Karpas-422 (cell line): ENCODE measurements at regions not wholly inside any gene's neighbourhood (a gene's known extent, or its start where the extent isn't known, plus 50 kb on each side); places are given as distances from the start of the nearest gene placed in this dataset.

Experiments used
- DNase-seq: peaks from one replicate; pipeline ENCODE4 v3.0.0-alpha.2; 2015
- H2AFZ ChIP-seq: fragments of 200-600 bp; sonication (generic); 2 replicates; pipeline ENCODE4 v1.6.1; 2014; ENCODE audit warnings: antibody characterized with exemption, low read length, mixed read lengths
- H3K27ac ChIP-seq: fragments of 200-600 bp; sonication (generic); 2 replicates; pipeline ENCODE4 v1.5.1; 2014; ENCODE audit warnings: mild to moderate bottlenecking, low read length, moderate library complexity
- H3K27me3 ChIP-seq: fragments of 200-600 bp; sonication (generic); 2 replicates; pipeline ENCODE4 v1.6.1; 2014; ENCODE audit warnings: low read length, mixed read lengths
- H3K36me3 ChIP-seq: fragments of 200-600 bp; sonication (generic); 2 replicates; pipeline ENCODE4 v1.6.1; 2014; ENCODE audit warnings: low read length, mixed read lengths; ENCODE audit not compliant: insufficient read depth
- H3K4me1 ChIP-seq: fragments of 200-600 bp; sonication (generic); 2 replicates; pipeline ENCODE4 v1.6.1; 2014; ENCODE audit warnings: mild to moderate bottlenecking, low read length, mixed read lengths
- H3K4me2 ChIP-seq: fragments of 200-600 bp; sonication (generic); 2 replicates; pipeline ENCODE4 v1.6.1; 2014; ENCODE audit warnings: low read length, low read depth, mild to moderate bottlenecking; ENCODE audit not compliant: poor library complexity, severe bottlenecking
- H3K4me3 ChIP-seq: fragments of 200-600 bp; sonication (generic); 2 replicates; pipeline ENCODE4 v1.5.1; 2014; ENCODE audit warnings: mild to moderate bottlenecking, antibody characterized with exemption, low read length, mixed read lengths
- H3K79me2 ChIP-seq: fragments of 200-600 bp; sonication (generic); 2 replicates; pipeline ENCODE4 v1.6.1; 2014; ENCODE audit warnings: mild to moderate bottlenecking, low read length, mixed read lengths
- H3K9ac ChIP-seq: fragments of 200-600 bp; sonication (generic); 2 replicates; pipeline ENCODE4 v1.6.0; 2014; ENCODE audit warnings: low read length
- H3K9me2 ChIP-seq: fragments of 200-600 bp; sonication (generic), shearing (Covaris generic); replicated peaks from 2 replicates; pipeline ENCODE4 v1.6.0; 2014; ENCODE audit warnings: mild to moderate bottlenecking, low read length, moderate library complexity; ENCODE audit not compliant: insufficient read depth
- H3K9me3 ChIP-seq: fragments of 300-700, 200-600 bp; sonication (generic); 2 replicates; pipeline ENCODE4 v1.6.1; 2014; ENCODE audit warnings: low read length, mixed read lengths
- H4K20me1 ChIP-seq: fragments of 200-600 bp; sonication (generic); 2 replicates; pipeline ENCODE4 v1.6.1; 2014; ENCODE audit warnings: mild to moderate bottlenecking, antibody characterized with exemption, low read length, low read depth; ENCODE audit not compliant: insufficient read depth

DNA sequence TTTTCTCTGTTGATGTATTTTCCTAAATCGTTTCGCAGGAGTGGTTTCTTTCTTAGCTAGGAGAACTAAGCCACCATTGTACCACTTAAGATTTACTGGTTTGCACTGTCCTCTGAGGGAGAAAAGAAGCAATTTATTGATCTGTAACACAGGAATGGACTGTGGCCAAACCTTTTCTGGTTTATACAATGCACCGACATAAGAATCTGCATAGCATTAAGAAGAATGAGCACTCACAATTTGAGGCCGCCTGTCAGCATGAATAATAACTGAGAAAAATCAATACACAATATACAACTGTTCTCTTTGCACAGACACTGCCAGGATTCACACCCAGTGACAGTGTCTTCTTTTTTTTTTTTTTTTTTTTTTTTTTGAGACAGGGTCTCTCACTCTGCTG lies 168.6 kb upstream of the DMRT1 start:
- Histone ChIP-seq H3K4me1 (peaks cover 17% of the 10 kb centered on the region), H3K36me3 (peaks cover 3% of the 10 kb centered on the region; the same call in 1 of the 2 replicates), H3K4me2 (no peak overlapping the region), H3K9ac (no peak overlapping the region), H3K27ac (no peak overlapping the region), H3K4me3 (no peak overlapping the region), H2AFZ (no peak overlapping the region), H3K79me2 (peaks cover 56% of the 10 kb centered on the region), H4K20me1 (no peaks in the 10 kb centered on the region), H3K9me3 (no peaks in the 10 kb centered on the region), H3K9me2 (no peaks in the 10 kb centered on the region), H3K27me3 (no peaks in the 10 kb centered on the region)
- no peak for DNase-seq

DNA sequence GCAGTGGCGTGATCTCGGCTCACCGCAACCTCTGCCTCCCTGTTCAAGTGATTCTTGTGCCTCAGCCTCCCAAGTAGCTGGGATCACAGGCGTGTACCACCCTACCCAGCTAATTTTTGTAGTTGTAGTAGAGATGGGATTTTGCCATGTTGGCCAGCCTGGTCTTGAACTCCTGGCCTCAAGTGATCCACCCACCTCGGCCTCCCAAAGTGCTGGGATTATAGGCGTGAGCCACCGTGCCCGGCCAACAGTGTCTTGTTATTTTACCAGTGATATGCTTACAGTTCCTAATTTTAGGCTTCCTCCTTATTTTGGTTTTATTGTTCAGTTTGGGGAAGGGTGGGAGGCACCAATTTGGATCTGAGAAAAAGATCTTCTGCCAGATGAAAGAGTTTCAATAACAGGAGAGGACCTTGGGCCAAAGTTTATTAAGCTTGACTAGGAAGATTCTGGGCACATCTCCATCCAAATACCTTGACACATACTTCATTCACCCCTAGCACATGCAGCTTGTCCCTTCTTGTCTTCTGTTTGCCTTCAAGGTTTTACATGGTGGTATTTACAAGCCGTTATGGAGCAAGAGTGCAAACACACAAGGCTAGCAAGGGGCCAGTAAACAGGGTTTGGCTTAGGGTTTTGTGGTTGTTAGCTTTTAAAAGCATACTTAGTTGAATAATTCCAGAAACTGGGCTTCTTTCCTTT lies 168.1 kb upstream of the DMRT1 start:
- Histone ChIP-seq H3K9me2 (no peaks in the 10 kb centered on the region), H3K9ac (no peak overlapping the region), H3K27ac (no peak overlapping the region)

DNA sequence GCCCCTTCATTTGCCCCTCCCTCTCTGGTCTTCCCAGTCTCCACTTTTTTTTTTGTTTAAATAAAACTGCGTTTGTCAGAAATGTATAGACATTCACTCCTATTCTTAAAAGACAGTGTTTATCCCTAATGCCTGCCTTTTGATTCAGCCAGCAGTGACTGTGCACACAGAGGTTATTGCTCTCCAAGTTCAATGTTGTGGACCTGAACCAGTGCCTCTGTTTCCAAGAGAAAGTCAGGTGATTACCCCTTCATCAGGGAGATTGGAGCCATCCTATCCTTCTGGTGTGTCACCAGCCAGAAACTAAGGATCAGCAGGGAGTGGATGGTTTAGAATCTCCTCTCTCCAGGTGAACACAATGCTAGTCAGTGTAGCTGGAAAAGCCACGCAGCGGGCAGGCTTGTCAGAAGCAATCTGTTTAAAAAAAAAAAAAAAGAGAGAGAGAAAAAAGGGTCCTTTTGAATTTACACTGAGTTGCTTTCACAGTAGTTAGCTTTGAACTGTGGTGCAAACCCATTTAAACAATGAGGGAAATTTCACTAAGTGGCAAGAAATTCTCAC lies 167.5 kb upstream of the DMRT1 start:
- H2AFZ ChIP-seq: no peak overlapping the region
- no peaks in the 10 kb centered on the region for H3K9me3 ChIP-seq
- no peak overlapping the region for H3K9ac ChIP-seq
- H3K27ac ChIP-seq: no peak overlapping the region
- H3K4me2 ChIP-seq: no peak overlapping the region
- H3K4me3 ChIP-seq: no peak overlapping the region
- H3K36me3 ChIP-seq: peaks cover 9% of the 10 kb centered on the region; the same call in 1 of the 2 replicates
- no peaks in the 10 kb centered on the region for H4K20me1 ChIP-seq
- H3K9me2 ChIP-seq: no peaks in the 10 kb centered on the region
- H3K79me2 ChIP-seq: peaks cover 47% of the 10 kb centered on the region
- H3K4me1 ChIP-seq: peaks cover 17% of the 10 kb centered on the region
- H3K27me3 ChIP-seq: no peaks in the 10 kb centered on the region
- no peak for DNase-seq

More for the DNA sequence above, 168.1 kb upstream of the DMRT1 start:
- Histone ChIP-seq H3K9me3 (no peaks in the 10 kb centered on the region), H3K36me3 (peaks cover 6% of the 10 kb centered on the region; the same call in 1 of the 2 replicates), H3K4me2 (no peak overlapping the region), H3K4me3 (no peak overlapping the region), H3K79me2 (peaks cover 53% of the 10 kb centered on the region), H3K27me3 (no peaks in the 10 kb centered on the region), H4K20me1 (no peaks in the 10 kb centered on the region), H3K4me1 (peaks cover 17% of the 10 kb centered on the region), H2AFZ (no peak overlapping the region)
- no peak for DNase-seq

DNA sequence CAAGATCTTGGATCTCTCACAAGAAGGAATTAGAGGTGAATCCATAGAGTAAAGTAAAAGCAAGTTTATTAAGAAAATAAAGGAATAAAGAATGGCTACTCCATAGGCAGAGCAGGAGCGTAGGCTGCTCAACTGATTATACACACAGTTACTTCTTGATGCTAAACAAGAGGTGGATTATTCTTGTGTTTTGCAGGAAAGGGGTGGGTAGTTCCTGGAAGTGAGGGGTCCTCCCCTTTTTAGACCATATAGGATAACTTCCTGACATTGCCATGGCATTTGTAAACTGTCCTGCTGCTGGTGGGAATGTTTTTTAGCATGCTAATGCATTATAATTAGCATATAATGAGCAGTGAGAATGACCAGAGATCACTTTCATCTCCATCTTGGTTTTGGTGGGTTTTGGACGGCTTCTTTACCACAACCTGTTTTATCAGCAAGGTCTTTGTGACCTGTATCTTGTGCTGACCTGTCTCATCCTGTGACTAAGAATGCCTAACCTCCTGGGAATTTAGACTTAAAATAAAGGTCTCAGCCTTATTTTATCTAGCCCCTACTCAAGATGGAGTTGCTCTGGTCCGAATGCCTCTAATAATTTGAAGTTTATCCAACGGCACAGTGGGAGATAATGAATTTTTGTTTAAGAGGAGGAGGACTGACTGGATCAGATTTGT lies 165.7 kb upstream of the DMRT1 start:
- Histone ChIP-seq H3K4me3 (no peak overlapping the region), H3K27me3 (no peaks in the 10 kb centered on the region), H3K4me1 (peaks cover 17% of the 10 kb centered on the region), H4K20me1 (no peaks in the 10 kb centered on the region), H2AFZ (no peak overlapping the region), H3K9me2 (no peaks in the 10 kb centered on the region), H3K9ac (no peak overlapping the region), H3K9me3 (no peaks in the 10 kb centered on the region), H3K79me2 (peaks cover 30% of the 10 kb centered on the region), H3K4me2 (no peak overlapping the region), H3K27ac (no peak overlapping the region), H3K36me3 (peaks cover 10% of the 10 kb centered on the region; the same call in 1 of the 2 replicates)
- DNase-seq: no peak

DNA sequence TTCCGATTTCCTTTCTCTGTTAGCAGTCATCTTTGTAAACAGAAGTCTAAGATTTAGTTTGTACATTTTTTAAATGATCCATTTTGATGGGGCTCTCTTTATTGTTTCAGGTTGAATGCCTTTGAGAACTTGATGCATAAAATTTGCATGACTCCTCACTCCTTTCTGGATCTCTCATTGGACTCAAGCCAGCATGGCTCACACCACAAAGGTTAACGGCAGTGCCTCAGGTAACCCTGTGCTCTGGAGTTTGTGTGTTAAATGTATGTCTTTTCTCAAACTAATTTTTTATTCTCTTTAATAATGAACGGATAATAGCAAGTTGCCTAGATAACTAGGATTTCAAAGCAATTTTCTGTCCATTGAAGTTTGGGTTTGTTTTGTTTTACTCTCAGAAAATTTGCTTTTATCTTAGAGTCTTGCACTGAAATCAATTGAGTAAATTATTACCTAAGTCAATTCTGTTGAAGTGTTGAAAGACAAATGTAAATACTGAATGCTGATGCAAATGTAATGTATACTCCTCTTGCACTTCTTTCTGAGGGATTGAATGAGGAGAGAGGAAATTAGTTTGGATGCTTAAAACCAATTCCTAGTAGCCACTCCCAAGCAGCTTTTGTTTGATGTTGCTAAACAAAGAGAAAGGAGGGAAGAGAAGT lies 164.6 kb upstream of the DMRT1 start:
- peaks cover 10% of the 10 kb centered on the region; the same call in 1 of the 2 replicates for H3K36me3 ChIP-seq
- H3K9me3 ChIP-seq: no peaks in the 10 kb centered on the region
- peaks cover 17% of the 10 kb centered on the region for H3K4me1 ChIP-seq
- no peak overlapping the region for H3K9ac ChIP-seq
- no peak overlapping the region; the same call in 1 of the 2 replicates for H3K27ac ChIP-seq
- peak overlapping the region; percentile 38 for H3K4me2 ChIP-seq
- no peak overlapping the region for H2AFZ ChIP-seq
- peaks cover 30% of the 10 kb centered on the region for H3K79me2 ChIP-seq
- no peak for DNase-seq
- no peak overlapping the region for H3K4me3 ChIP-seq
- no peaks in the 10 kb centered on the region for H3K27me3 ChIP-seq
- H4K20me1 ChIP-seq: no peaks in the 10 kb centered on the region
- no peaks in the 10 kb centered on the region for H3K9me2 ChIP-seq

DNA sequence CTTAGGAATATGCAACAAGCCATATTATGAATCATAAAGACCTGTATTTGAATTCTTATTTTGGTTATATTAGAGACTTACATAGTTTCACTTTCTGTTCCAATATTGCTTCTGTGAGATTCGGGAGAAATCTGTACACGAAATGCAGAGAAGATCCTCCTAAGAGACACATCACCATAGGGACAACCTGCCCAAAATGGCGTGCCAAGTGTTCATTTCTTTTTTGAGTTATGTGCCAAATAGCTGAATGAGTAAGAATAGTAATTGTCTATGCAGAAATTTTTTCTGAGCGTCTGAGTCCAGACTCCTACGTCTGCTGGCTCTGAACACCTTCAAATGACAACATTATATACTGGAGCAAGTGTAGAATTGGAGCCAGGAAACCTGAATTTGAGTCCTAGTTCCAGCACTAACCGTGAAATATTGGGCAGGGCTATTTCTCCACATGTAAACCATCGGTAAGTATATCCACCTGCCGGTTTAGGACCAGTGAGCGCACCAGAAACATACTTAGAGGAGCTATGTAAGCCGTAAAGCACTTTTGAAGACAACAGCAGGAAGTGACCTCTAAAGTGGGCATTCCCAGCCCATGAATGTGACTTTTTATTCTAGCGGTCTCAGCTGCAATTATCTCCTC lies 163.9 kb upstream of the DMRT1 start:
- no peak for DNase-seq
- Histone ChIP-seq H3K4me2 (peak overlapping the region; percentile 38), H3K9ac (no peak overlapping the region), H3K9me2 (no peaks in the 10 kb centered on the region), H4K20me1 (0 out of 2 replicates have a peak, but pooled peaks cover under 1% of the 10 kb centered on the region), H3K79me2 (peaks cover 29% of the 10 kb centered on the region), H3K4me3 (no peak overlapping the region), H3K27ac (no peak overlapping the region; the same call in 1 of the 2 replicates), H2AFZ (no peak overlapping the region), H3K36me3 (peaks cover 10% of the 10 kb centered on the region; the same call in 1 of the 2 replicates), H3K9me3 (no peaks in the 10 kb centered on the region), H3K27me3 (no peaks in the 10 kb centered on the region), H3K4me1 (peaks cover 17% of the 10 kb centered on the region)

DNA sequence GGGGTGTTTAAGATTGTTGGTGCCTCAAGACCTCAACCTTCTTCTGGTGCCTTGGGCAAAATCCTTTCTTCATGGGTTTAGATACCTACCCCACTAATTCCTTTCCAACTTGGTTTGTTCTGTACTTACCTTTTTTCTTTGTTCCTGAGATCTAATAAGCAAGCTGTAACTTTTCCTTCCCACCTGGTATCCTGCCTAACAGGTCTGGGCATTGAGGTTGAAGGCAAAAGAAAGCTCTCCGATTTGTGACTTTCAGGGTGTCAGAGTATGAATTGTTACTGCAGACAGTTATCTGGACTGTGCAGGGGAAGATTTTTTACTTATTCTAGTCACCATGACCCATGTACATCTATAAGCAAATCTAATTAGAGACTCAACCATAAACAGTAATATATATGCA lies 162.6 kb upstream of the DMRT1 start:
- no peaks in the 10 kb centered on the region for H3K27me3 ChIP-seq
- peaks cover 20% of the 10 kb centered on the region for H3K79me2 ChIP-seq
- H2AFZ ChIP-seq: no peak overlapping the region
- 0 out of 2 replicates have a peak, but pooled peaks cover 6% of the 10 kb centered on the region for H4K20me1 ChIP-seq
- no peaks in the 10 kb centered on the region for H3K9me3 ChIP-seq
- no peak overlapping the region for H3K4me2 ChIP-seq
- H3K4me1 ChIP-seq: peaks cover 17% of the 10 kb centered on the region
- H3K4me3 ChIP-seq: no peak overlapping the region
- peaks cover 10% of the 10 kb centered on the region; the same call in 1 of the 2 replicates for H3K36me3 ChIP-seq
- H3K27ac ChIP-seq: no peak overlapping the region
- H3K9me2 ChIP-seq: no peaks in the 10 kb centered on the region
- DNase-seq: no peak
- no peak overlapping the region for H3K9ac ChIP-seq
